ENCODE measurements at regions not wholly inside any gene's neighbourhood (a gene's known extent, or its start where the extent isn't known, plus 50 kb on each side); places are given as distances from the start of the nearest gene placed in this dataset.

GRCh38 chr17:73724341-73724740 is 80.1 kb upstream of the SDK2 start:
- no peak for DNase-seq (ENCODE audit: low read depth)

DNA sequence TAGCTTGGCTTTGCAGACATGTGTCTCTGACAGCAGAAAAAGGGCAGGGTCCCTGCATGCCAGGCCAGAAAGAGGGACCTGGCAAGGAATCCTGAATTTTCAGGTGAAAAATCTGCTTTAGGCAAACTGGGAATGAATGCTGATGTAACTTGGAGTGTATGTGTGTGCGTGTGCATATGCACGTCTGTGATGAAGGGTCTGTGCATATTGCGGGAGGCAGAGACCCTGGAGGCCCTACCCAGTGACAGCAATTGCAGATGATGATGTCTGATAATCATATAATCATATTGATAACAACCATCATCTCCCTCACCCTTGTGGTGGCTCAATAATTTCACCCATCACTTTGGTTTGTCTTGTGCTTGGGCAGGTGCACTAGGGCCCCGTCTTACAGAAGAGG is 80.7 kb upstream of the SDK2 start:
- DNase-seq (ENCODE audit: low read depth): no peak

DNA sequence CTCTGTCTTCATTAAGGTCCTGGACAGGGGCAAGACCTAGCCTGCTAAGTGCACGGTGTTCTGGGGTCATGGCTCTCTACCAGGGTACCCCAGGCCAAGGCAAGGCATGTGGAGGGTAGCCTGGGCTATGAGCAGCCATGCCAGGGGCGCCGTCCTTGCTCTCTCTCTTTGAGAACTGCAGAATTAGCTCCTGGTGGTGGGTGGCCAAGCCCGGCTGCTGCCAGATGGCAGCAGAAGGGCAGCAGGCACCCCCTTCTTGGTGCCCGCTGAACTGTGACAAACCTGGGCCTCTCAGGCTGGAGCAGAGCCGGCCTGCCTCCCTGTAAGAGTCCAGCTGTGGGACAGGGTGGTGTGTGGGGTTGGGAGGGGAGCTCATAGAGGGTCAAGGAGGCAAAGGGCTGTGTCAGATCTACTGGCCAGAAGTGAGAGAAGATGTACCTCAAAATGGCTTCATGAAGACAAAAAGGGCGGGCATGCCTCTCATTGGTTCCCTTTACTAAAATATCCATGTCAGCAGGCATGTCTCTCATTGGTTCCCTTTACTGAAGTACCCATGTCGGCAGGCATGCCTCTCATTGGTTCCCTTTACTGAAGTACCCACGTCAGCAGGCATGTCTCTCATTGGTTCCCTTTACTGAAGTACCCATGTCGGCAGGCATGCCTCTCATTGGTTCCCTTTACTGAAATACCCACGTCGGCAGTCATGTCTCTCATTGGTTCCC is 81.7 kb upstream of the SDK2 start:
- DNase-seq (ENCODE audit: low read depth): no peak

DNA sequence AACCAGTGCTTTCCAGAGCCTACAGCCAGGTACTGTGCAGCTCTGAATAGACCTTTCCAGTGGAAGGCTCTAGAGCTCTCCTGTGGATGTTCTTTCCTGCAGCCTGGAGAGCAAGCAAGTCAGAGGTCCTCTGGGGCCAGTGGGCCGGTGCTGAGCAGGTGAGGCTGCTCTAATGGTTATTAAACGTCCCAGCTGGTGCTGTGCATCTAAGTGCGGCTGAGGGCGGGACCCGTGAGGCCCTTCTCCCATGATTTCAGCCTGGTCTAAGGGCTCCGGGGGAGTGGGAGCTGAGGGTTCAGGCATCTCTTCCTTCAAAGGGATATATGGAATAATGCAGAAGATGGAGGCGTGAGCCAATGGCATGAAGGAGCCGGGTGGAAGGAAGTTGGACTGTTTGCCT is 83.7 kb upstream of the SDK2 start:
- no peak for DNase-seq (ENCODE audit: low read depth)

GRCh38 chr17:73729101-73729500 is 84.9 kb upstream of the SDK2 start:
- no peak for DNase-seq (ENCODE audit: low read depth)

- DNase-seq (ENCODE audit: low read depth): no peak
Measured at GRCh38 chr17:73731733-73732132, 87.5 kb upstream of the SDK2 start.

- no peak for DNase-seq (ENCODE audit: low read depth)
Measured at GRCh38 chr17:73733517-73733916, 89.3 kb upstream of the SDK2 start.

- DNase-seq (ENCODE audit: low read depth): no peak
Measured at GRCh38 chr17:73735245-73735644, 91.0 kb upstream of the SDK2 start.

GRCh38 chr17:73738751-73739575 is 94.7 kb upstream of the SDK2 start:
- DNase-seq (ENCODE audit: low read depth): no peak

GRCh38 chr17:73740370-73740769 is 96.1 kb upstream of the SDK2 start:
- no peak for DNase-seq (ENCODE audit: low read depth)

DNA sequence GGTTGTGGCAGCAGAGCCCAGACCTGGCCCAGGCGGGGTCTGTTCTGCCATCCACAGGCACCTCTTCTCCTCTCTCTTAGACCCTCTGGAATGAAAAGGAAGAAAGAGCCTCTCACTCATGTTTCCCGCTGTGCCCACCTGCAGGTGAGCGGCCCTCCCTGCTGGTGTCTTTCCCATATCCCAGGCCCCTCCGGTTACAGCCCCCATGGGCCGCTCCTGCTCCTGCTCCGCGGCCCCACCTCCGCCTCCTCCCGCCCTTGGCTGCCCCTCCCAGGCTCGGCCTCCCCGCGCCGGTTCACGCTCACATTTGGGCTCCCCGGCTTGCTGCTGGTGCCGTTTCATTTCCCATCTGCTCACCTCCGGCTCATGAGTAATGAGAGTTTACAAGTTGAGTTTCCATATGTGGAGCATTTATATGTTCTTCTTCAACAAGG is 98.7 kb upstream of the SDK2 start:
- DNase-seq (ENCODE audit: low read depth): no peak

DNA sequence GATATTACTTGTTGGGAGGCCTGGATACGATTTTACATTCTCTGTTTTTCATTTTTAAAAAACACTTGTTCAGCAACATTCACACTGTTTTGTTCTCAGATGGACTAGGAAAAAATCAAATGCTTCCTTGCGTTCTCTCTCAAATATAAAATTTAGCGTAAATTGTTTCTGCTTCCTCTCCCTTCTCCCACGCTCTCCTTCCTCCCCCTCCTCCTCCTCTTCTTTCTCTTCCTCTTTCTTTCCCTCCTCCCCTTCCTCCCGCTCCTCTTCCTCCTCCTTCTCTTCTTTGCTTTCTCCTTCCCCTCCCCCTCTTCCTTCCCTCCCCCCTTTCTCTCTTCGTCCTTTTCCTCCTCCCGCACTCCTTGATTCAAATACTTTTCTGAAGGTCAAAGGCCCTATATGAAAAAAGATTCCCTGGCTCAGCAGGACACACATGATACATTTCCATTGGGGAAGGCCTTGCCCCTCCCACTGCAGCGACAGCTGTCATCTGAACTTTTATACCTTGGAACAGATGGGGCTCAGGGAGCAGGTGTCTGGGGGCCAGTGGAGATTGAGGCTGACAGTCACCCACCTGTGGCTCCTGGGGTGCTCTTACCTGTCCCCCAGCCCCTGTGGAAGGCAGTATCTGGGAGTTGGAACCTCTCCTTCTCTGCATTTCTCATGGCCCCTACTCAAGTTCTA is 99.4 kb upstream of the SDK2 start:
- no peak for DNase-seq (ENCODE audit: low read depth)

DNA sequence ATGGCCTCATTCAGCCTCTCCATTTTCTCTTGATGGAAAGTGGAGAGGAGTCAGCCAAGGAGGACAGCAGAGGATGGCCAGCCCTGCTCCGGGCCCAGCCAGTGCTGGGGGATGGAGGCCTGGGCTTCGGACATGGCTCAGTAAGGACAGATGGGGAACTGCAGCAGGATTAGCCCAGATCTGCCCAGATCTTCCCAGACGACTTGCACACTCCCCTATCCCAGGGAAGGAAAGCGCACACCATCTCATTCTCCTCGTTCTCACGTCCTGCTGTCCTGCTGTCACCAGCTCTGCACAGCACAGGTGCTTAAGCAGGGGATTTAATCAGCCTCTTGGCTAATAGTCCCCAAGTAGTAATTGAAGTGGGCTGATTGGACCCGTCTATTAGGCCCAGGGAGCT is 100.2 kb upstream of the SDK2 start:
- no peak for DNase-seq (ENCODE audit: low read depth)

- no peak for DNase-seq (ENCODE audit: low read depth)
Measured at GRCh38 chr17:73746314-73747073, 102.2 kb upstream of the SDK2 start.

GRCh38 chr17:73747221-73748002 is 103.2 kb upstream of the SDK2 start:
- no peak for DNase-seq (ENCODE audit: low read depth)

- no peak for DNase-seq (ENCODE audit: low read depth)
Measured at GRCh38 chr17:73748508-73748907, 104.3 kb upstream of the SDK2 start.

- no peak for DNase-seq (ENCODE audit: low read depth)
Measured at GRCh38 chr17:73749337-73749823, 105.1 kb upstream of the SDK2 start.

- DNase-seq (ENCODE audit: low read depth): no peak
Measured at GRCh38 chr17:73749928-73750605, 105.8 kb upstream of the SDK2 start.

GRCh38 chr17:73750975-73751374 is 106.7 kb upstream of the SDK2 start:
- no peak for DNase-seq (ENCODE audit: low read depth)

DNA sequence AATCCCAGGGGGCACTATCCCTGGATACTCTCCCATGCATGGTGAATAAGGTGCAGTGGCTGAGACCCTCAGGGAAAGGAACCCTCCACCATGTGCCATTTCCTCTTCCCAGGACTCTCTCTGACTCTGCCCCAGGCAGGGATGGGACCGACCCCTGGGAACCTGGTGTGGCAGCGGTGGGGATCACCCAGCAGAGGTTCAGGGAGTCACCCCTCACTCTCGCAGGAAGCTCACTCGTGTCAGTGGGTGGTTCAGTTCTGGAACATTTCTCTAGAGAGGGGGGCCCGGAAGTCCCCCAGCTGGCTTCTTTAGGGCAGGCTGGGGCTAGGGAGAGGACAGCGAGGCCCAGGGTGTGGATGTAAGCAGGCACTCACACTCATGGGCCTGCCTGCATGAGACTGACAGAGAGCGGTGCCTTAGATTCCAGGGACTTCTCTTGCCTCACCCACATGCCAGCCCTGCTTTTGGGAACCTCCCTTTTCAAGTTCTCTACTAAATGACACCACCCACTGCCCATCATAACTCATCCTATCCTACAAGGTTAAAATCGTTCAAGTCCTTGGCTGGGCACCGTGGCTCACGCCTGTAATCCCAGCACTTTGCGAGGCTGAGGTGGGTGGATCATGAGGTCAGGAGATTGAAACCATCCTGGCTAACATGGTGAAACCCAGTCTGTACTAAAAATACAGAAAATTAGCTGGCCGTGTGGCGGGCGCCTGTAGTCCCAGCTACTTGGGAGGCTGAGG is 109.7 kb upstream of the SDK2 start:
- no peak for DNase-seq (ENCODE audit: low read depth)
